Panc1 (cell line): ENCODE measurements at regions not wholly inside any gene's neighbourhood (a gene's known extent, or its start where the extent isn't known, plus 50 kb on each side); places are given as distances from the start of the nearest gene placed in this dataset.

ENCODE experiments used
- ATAC-seq: fragments of 200-7000 bp; cut with Tn5 transposase; 2 replicates; pipeline ENCODE4 v1.9.1; 2020; ENCODE audit warnings: mild to moderate bottlenecking, moderate library complexity
- BruUV-seq: library from RNA; stranded (reverse); fragments of 400-500 nt; replicated peaks from 2 replicates; lab custom pipeline; 2021; lab: Mats Ljungman, UMichigan
- CTCF ChIA-PET: fragments of 300-600 bp; sonication (Branson Sonifier 250); formaldehyde crosslinking; loops from one replicate; lab custom pipeline; 2022; ENCODE audit warnings: antibody characterized with exemption; lab: Charles Lee
- POLR2A ChIA-PET: fragments of 300-600 bp; sonication (Branson Sonifier 250); formaldehyde crosslinking; loops from one replicate; lab custom pipeline; 2022; ENCODE audit warnings: antibody characterized with exemption; lab: Charles Lee
- DNase-seq: peaks from one replicate; pipeline ENCODE4 v3.0.0-alpha.2; 2010; ENCODE audit warnings: low read depth, low spot score
- H3K27ac ChIP-seq: 2 replicates; pipeline ENCODE4 v1.5.1; 2011; ENCODE audit warnings: mild to moderate bottlenecking, low read length, inconsistent platforms
- H3K27me3 ChIP-seq: fragments of 200-500 bp; sonication (Bioruptor generic); 2 replicates; pipeline ENCODE4 v1.6.0; 2014; ENCODE audit warnings: low read length, inconsistent platforms; ENCODE audit not compliant: control insufficient read depth, insufficient read depth
- H3K36me3 ChIP-seq: fragments of 200-500 bp; sonication (Bioruptor generic); 2 replicates; pipeline ENCODE4 v1.5.1; 2014; ENCODE audit warnings: inconsistent platforms, mild to moderate bottlenecking, low read length, moderate library complexity; ENCODE audit not compliant: control insufficient read depth, insufficient read depth
- H3K4me1 ChIP-seq: 2 replicates; pipeline ENCODE4 v1.5.1; 2011; ENCODE audit warnings: inconsistent platforms, mild to moderate bottlenecking, low read length, moderate library complexity; ENCODE audit not compliant: control insufficient read depth, insufficient read depth
- H3K4me3 ChIP-seq, 2 experiments: 2 replicates each; pipeline ENCODE4 v1.5.1; 2011 to 2012; ENCODE audit warnings: low read depth in 2 of 2, low read length in 2 of 2, mild to moderate bottlenecking in 2 of 2, inconsistent platforms in 1 of 2, moderate library complexity in 1 of 2
- H3K9me3 ChIP-seq: fragments of 200-500 bp; sonication (Bioruptor generic); 2 replicates; pipeline ENCODE4 v1.5.1; 2014; ENCODE audit warnings: low read depth, mild to moderate bottlenecking, inconsistent platforms, low read length, moderate library complexity; ENCODE audit not compliant: control insufficient read depth, insufficient read depth
- CTCF ChIP-seq: fragments of 450-650 bp; IDR thresholded peaks from 2 replicates; pipeline ENCODE4 v1.5.1; 2017; ENCODE audit warnings: mild to moderate bottlenecking
- POLR2AphosphoS5 ChIP-seq: IDR thresholded peaks from 2 replicates; pipeline ENCODE4 v1.6.1; 2012; ENCODE audit warnings: mild to moderate bottlenecking, low read depth, low read length, moderate library complexity
- REST ChIP-seq, 2 experiments: IDR thresholded peaks; 2 replicates each; pipeline ENCODE4 v1.6.1; 2011 to 2012; ENCODE audit warnings: low read depth in 2 of 2, control low read depth in 1 of 2, low read length in 1 of 2, mild to moderate bottlenecking in 1 of 2, moderate library complexity in 1 of 2; ENCODE audit not compliant: insufficient read depth in 1 of 2
- SIN3A ChIP-seq: IDR thresholded peaks from 2 replicates; pipeline ENCODE4 v1.6.1; 2012; ENCODE audit warnings: low read depth, mild to moderate bottlenecking, low read length, moderate library complexity, borderline replicate concordance; ENCODE audit not compliant: insufficient read depth
- TCF7L2 ChIP-seq: IDR thresholded peaks from 2 replicates; pipeline ENCODE4 v1.6.1; 2011; ENCODE audit warnings: mild to moderate bottlenecking, low read depth, low read length, inconsistent platforms
- in situ Hi-C: cut with HindIII; loops from 2 replicates; pipeline ENCODE4 v1.10.0; 2016; ENCODE audit warnings: low sequenced_read_pairs, low pct_unique_long_range_greater_than_20kb
- intact Hi-C: fragments of 100-400 bp; cut with micrococcal nuclease; formaldehyde crosslinking; loops from one replicate; pipeline ENCODE4 v1.10.0; 2022; ENCODE audit not compliant: unreplicated experiment

- ATAC-seq = no peak
- BruUV-seq = no TSS peak
- ChIA-PET POLR2A (no interaction called here), CTCF (no interaction called here)
- H3K36me3 ChIP-seq = no peaks in the 10 kb centered on the region
- in situ Hi-C loops = no loop called here
- DNase-seq = no peak
- TF ChIP-seq TCF7L2 = no peak
- TF ChIP-seq CTCF = no peak
- TF ChIP-seq REST (IDR thresholded peaks at IDR 0.05; ENCODE audit: insufficient read depth in 1 of 2, low read depth in 2 of 2, low read length in 1 of 2) = no peak
- no peak for TF ChIP-seq POLR2AphosphoS5
- TF ChIP-seq SIN3A = no peak
- H3K27ac ChIP-seq = no peak overlapping the region
- no peaks in the 10 kb centered on the region for H3K9me3 ChIP-seq
- H3K4me1 ChIP-seq = no peaks in the 10 kb centered on the region
- intact Hi-C loops = no loop called here
- H3K4me3 ChIP-seq = no peak overlapping the region
- no peaks in the 10 kb centered on the region for H3K27me3 ChIP-seq
Observed at GRCh38 chr6:91781946-91782345, 1195.1 kb upstream of the MAP3K7 start.

- in situ Hi-C loops (no loop called here), intact Hi-C loops (no loop called here)
- H3K27ac ChIP-seq = no peak overlapping the region
- ChIA-PET POLR2A (no interaction called here), CTCF (no interaction called here)
- no peaks in the 10 kb centered on the region for H3K36me3 ChIP-seq
- no TSS peak for BruUV-seq
- TF ChIP-seq TCF7L2 (no peak), CTCF (no peak), SIN3A (no peak), POLR2AphosphoS5 (no peak), REST (IDR thresholded peaks at IDR 0.05; ENCODE audit: insufficient read depth in 1 of 2, low read depth in 2 of 2, low read length in 1 of 2) (no peak)
- DNase-seq (no peak), ATAC-seq (no peak)
- H3K9me3 ChIP-seq = no peaks in the 10 kb centered on the region
- H3K27me3 ChIP-seq = no peaks in the 10 kb centered on the region
- no peak overlapping the region for H3K4me3 ChIP-seq
- no peaks in the 10 kb centered on the region for H3K4me1 ChIP-seq
Observed at GRCh38 chr6:91780270-91780669, 1193.4 kb upstream of the MAP3K7 start.
